ENCODE measurements at regions not wholly inside any gene's neighbourhood (a gene's known extent, or its start where the extent isn't known, plus 50 kb on each side); places are given as distances from the start of the nearest gene placed in this dataset.

DNA sequence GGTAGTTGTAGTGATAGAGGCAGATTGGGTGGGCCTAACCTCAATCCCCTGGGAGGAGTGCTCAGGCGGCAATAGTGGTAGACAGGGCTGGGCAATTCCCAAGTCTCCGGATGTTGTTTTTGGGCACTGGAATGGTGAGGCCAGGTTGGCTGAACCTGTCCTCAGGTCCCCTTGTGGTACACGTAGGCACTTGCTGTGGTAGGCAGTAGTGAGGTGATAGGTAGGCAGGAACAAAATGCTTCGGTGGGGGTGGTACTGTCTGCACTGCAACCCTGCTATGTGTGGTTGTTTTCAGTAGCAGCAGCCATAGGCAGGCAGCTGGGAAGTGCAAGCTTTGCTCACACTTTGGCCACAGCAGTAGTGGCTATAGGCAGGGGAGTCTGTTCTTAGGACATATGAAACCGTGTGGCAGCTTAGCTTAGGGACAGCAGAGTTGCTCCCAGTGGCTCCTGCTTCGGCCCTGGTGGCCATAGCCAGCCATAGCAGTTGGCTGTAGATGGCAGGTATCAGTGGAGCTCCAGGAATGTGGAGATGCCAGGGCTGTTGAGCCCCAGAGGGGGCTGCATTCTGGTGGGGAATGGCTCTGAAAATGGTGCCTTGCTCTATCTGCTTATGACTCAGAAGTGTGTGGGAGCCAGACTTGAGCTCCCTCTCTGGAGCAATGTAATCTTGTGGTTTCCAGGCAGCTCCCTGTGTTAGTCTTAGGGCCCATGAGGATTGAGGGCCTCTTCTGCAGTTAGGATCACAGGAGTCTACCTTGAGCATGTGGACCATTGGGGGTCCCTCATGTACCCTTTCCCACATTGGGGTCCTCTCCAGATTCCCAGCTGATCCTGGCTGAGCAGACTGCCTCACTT lies 241.8 kb upstream of the BMP2 start:
- Histone ChIP-seq H3K23ac (ENCODE audit: insufficient read length) (no peak overlapping the region), H3K27me3 (replicated peaks in 1 of 4; ENCODE audit: control insufficient read depth in 3 of 4, extremely low read depth in 1 of 4, insufficient read depth in 3 of 4, low read length in 3 of 4) (no peaks in the 10 kb centered on the region), H3K27ac (ENCODE audit: low read depth, low read length) (no peak overlapping the region), H3K79me2 (ENCODE audit: control insufficient read depth in 1 of 2, insufficient read depth in 2 of 2, low read length in 2 of 2) (no peaks in the 10 kb centered on the region), H3K79me1 (ENCODE audit: low read depth, low read length) (no peaks in the 10 kb centered on the region), H2BK15ac (ENCODE audit: low read length) (no peak overlapping the region; the same call in 1 of the 2 replicates), H4K8ac (ENCODE audit: extremely low read depth, insufficient read depth, low read length) (no peak overlapping the region), H4K20me1 (replicated peaks in 1 of 2; ENCODE audit: control insufficient read depth in 1 of 2, insufficient read depth in 2 of 2, low read length in 2 of 2) (no peaks in the 10 kb centered on the region), H3K18ac (ENCODE audit: extremely low read depth, low read length) (no peak overlapping the region), H4K91ac (replicated peaks; ENCODE audit: insufficient read length, low read length) (no peak overlapping the region), H3K23me2 (ENCODE audit: low read depth, low read length) (no peaks in the 10 kb centered on the region), H2BK12ac (ENCODE audit: low read depth, low read length) (no peak overlapping the region), H3K14ac (ENCODE audit: insufficient read length) (no peak overlapping the region), H2BK5ac (ENCODE audit: low read depth, low read length) (no peak overlapping the region), H3K56ac (replicated peaks; ENCODE audit: insufficient read length, low read depth, low read length) (no peak overlapping the region), H2AK5ac (ENCODE audit: low read depth, low read length) (no peak overlapping the region), H3K9ac (replicated peaks in 1 of 4; ENCODE audit: extremely low read depth in 1 of 4, low read depth in 3 of 4, low read length in 3 of 4) (no peak overlapping the region), H2AFZ (ENCODE audit: low read length) (0 out of 2 replicates have a peak overlapping the region, but pooled peaks have one; percentile 7), H2BK20ac (ENCODE audit: low read length) (no peak overlapping the region), H4K5ac (ENCODE audit: insufficient read length, low read depth, low read length) (no peak overlapping the region), H3K4ac (replicated peaks; ENCODE audit: insufficient read length, low read depth, low read length) (no peak overlapping the region), H3K9me3 (ENCODE audit: insufficient read depth in 2 of 2, low read depth in 1 of 2, low read length in 1 of 2) (no peaks in the 10 kb centered on the region), H2BK120ac (replicated peaks; ENCODE audit: low read depth, low read length) (no peak overlapping the region), H3K4me2 (ENCODE audit: insufficient read depth in 1 of 2, low read depth in 2 of 2, low read length in 2 of 2) (no peak overlapping the region), H3K4me1 (replicated peaks in 1 of 4; ENCODE audit: control insufficient read depth in 3 of 4, insufficient read depth in 4 of 4, low read length in 3 of 4) (no peaks in the 10 kb centered on the region), H3K4me3 (ENCODE audit: extremely low read depth in 1 of 4, insufficient read depth in 2 of 4, low read depth in 3 of 4, low read length in 4 of 4) (no peak overlapping the region), H3K36me3 (ENCODE audit: control insufficient read depth in 2 of 4, insufficient read depth in 4 of 4, low read length in 3 of 4) (no peaks in the 10 kb centered on the region)
- ChIA-PET CTCF (ENCODE audit: partially characterized antibody) (interaction anchor here (1.0 to 2.3 kb wide), 10 partner anchors 10 to 348 kb away, joined by 3 to 9 read pairs (median 4); no protein-coding TSS in a partner anchor), POLR2A (ENCODE audit: partially characterized antibody) (no interaction called here)
- FAIRE-seq (no peak), DNase-seq (ENCODE audit: low read depth in 1 of 2, low spot score in 2 of 2) (peak in 1 of 2 experiments; percentile 7)
- 81% methylated on average over 6 of the region's 6 CpGs; no CpG with 5 or more reads in 1 of the 2 experiments for WGBS, 2 experiments (ENCODE audit: extremely low coverage in 1 of 2, insufficient coverage in 1 of 2, insufficient read length in 1 of 2, insufficient replicate concordance in 2 of 2, low coverage in 1 of 2, low lambda C conversion rate in 2 of 2, missing lambda C conversion rate in 1 of 2)
- TF ChIP-seq SAP30 (IDR thresholded peaks at IDR 0.05; ENCODE audit: insufficient read depth, insufficient replicate concordance, low read length) (no peak), RAD21 (IDR thresholded peaks at IDR 0.05 in 1 of 2, conservative IDR thresholded peaks at IDR 0.05 in 1 of 2; ENCODE audit: low read depth in 2 of 2, low read length in 2 of 2) (peak; percentile 5 to 36; a peak in 2 of 4 replicates), BACH1 (IDR thresholded peaks at IDR 0.05; ENCODE audit: low read length) (no peak), ASH2L (IDR thresholded peaks at IDR 0.05; ENCODE audit: low read length) (no peak), SIX5 (IDR thresholded peaks at IDR 0.05; ENCODE audit: low read depth, low read length) (no peak), TEAD4 (IDR thresholded peaks at IDR 0.05; ENCODE audit: low read depth, low read length) (peak; percentile 64; the same call in 1 of the 2 replicates), JUN (IDR thresholded peaks at IDR 0.05; ENCODE audit: low read depth, low read length) (no peak)
- TF ChIP-seq, protein P1, sequence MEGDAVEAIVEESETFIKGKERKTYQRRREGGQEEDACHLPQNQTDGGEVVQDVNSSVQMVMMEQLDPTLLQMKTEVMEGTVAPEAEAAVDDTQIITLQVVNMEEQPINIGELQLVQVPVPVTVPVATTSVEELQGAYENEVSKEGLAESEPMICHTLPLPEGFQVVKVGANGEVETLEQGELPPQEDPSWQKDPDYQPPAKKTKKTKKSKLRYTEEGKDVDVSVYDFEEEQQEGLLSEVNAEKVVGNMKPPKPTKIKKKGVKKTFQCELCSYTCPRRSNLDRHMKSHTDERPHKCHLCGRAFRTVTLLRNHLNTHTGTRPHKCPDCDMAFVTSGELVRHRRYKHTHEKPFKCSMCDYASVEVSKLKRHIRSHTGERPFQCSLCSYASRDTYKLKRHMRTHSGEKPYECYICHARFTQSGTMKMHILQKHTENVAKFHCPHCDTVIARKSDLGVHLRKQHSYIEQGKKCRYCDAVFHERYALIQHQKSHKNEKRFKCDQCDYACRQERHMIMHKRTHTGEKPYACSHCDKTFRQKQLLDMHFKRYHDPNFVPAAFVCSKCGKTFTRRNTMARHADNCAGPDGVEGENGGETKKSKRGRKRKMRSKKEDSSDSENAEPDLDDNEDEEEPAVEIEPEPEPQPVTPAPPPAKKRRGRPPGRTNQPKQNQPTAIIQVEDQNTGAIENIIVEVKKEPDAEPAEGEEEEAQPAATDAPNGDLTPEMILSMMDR (IDR thresholded peaks at IDR 0.05; ENCODE audit: control extremely low read depth in 1 of 3, insufficient read depth in 1 of 3, low read depth in 1 of 3, low read length in 3 of 3) = peak; percentile 39 to 62 (median 47)
